ENCODE measurements at regions not wholly inside any gene's neighbourhood (a gene's known extent, or its start where the extent isn't known, plus 50 kb on each side); places are given as distances from the start of the nearest gene placed in this dataset.

GRCh38 chr5:158135682-158136179 is 276.8 kb upstream of the CLINT1 start:
- POLR2A ChIA-PET (ENCODE audit: unreplicated experiment) = no interaction called here
- intact Hi-C loops (cut with micrococcal nuclease) = no loop called here

GRCh38 chr5:158133369-158133768 is 274.4 kb upstream of the CLINT1 start:
- ChIA-PET CTCF (no interaction called here), POLR2A (ENCODE audit: unreplicated experiment) (no interaction called here)
- Histone ChIP-seq H3K9me3 (ENCODE audit: low read length) (no peaks in the 10 kb centered on the region), H3K27ac (ENCODE audit: low read length) (no peak overlapping the region), H3K27me3 (ENCODE audit: low read length) (peaks cover 34% of the 10 kb centered on the region), H3K4me2 (ENCODE audit: low read length) (no peak overlapping the region), H3K79me2 (ENCODE audit: low read length) (no peaks in the 10 kb centered on the region), H3K4me3 (ENCODE audit: low read length) (no peak overlapping the region), H3K4me1 (ENCODE audit: insufficient read depth, low read length) (no peaks in the 10 kb centered on the region), H3K9ac (ENCODE audit: low read length) (no peak overlapping the region), H3K9me2 (replicated peaks; ENCODE audit: low read length) (no peaks in the 10 kb centered on the region), H3K36me3 (ENCODE audit: low read depth, low read length) (no peaks in the 10 kb centered on the region), H3F3A (ENCODE audit: low read length, unreplicated experiment) (no peaks in the 10 kb centered on the region), H4K20me1 (ENCODE audit: low read length) (no peaks in the 10 kb centered on the region), H2AFZ (ENCODE audit: low read length) (no peak overlapping the region)
- DNase-seq (no peak), ATAC-seq (no peak)
- no peak for TF ChIP-seq CTCF (conservative IDR thresholded peaks at IDR 0.05; ENCODE audit: low read depth, low read length)
- TF ChIP-seq EZH2phosphoT487 (IDR thresholded peaks at IDR 0.05; ENCODE audit: borderline replicate concordance, low read length) = no peak
- no peak for TF ChIP-seq EZH2 (IDR thresholded peaks at IDR 0.05; ENCODE audit: low read length, unreplicated experiment)
- BruUV-seq (replicated peaks) = no TSS peak
- intact Hi-C loops (cut with micrococcal nuclease) = no loop called here

More at GRCh38 chr5:158135682-158136179, 276.8 kb upstream of the CLINT1 start:
- Histone ChIP-seq H2AFZ (ENCODE audit: low read length) (no peak overlapping the region), H3K9me3 (ENCODE audit: low read length) (no peaks in the 10 kb centered on the region), H3K4me3 (ENCODE audit: low read length) (no peak overlapping the region), H3K36me3 (ENCODE audit: low read depth, low read length) (no peaks in the 10 kb centered on the region), H3K27ac (ENCODE audit: low read length) (no peak overlapping the region), H3K9ac (ENCODE audit: low read length) (no peak overlapping the region), H3K27me3 (ENCODE audit: low read length) (peaks cover 23% of the 10 kb centered on the region; the same call in 1 of the 2 replicates), H3K4me1 (ENCODE audit: insufficient read depth, low read length) (no peaks in the 10 kb centered on the region), H3K79me2 (ENCODE audit: low read length) (no peaks in the 10 kb centered on the region), H4K20me1 (ENCODE audit: low read length) (no peaks in the 10 kb centered on the region), H3K4me2 (ENCODE audit: low read length) (no peak overlapping the region), H3K9me2 (replicated peaks; ENCODE audit: low read length) (0 out of 2 replicates have a peak, but pooled peaks cover 3% of the 10 kb centered on the region), H3F3A (ENCODE audit: low read length, unreplicated experiment) (no peaks in the 10 kb centered on the region)
- BruUV-seq (replicated peaks) = no TSS peak
- DNase-seq = no peak
- no peak for ATAC-seq
- TF ChIP-seq EZH2 (IDR thresholded peaks at IDR 0.05; ENCODE audit: low read length, unreplicated experiment) = no peak
- no peak for TF ChIP-seq CTCF (conservative IDR thresholded peaks at IDR 0.05; ENCODE audit: low read depth, low read length)
- no peak for TF ChIP-seq EZH2phosphoT487 (IDR thresholded peaks at IDR 0.05; ENCODE audit: borderline replicate concordance, low read length)
- CTCF ChIA-PET = no interaction called here

GRCh38 chr5:158127536-158127935 is 268.6 kb upstream of the CLINT1 start:
- Histone ChIP-seq H2AFZ (ENCODE audit: low read length) (no peak overlapping the region), H3K79me2 (ENCODE audit: low read length) (no peaks in the 10 kb centered on the region), H3K27ac (ENCODE audit: low read length) (no peak overlapping the region), H3K4me2 (ENCODE audit: low read length) (no peak overlapping the region), H3K4me3 (ENCODE audit: low read length) (no peak overlapping the region), H3K36me3 (ENCODE audit: low read depth, low read length) (no peaks in the 10 kb centered on the region), H3K27me3 (ENCODE audit: low read length) (peaks cover 64% of the 10 kb centered on the region), H3K9ac (ENCODE audit: low read length) (no peak overlapping the region), H4K20me1 (ENCODE audit: low read length) (no peaks in the 10 kb centered on the region), H3K9me3 (ENCODE audit: low read length) (no peaks in the 10 kb centered on the region), H3K9me2 (replicated peaks; ENCODE audit: low read length) (no peaks in the 10 kb centered on the region), H3K4me1 (ENCODE audit: insufficient read depth, low read length) (no peaks in the 10 kb centered on the region), H3F3A (ENCODE audit: low read length, unreplicated experiment) (no peaks in the 10 kb centered on the region)
- ATAC-seq = no peak
- no TSS peak for BruUV-seq (replicated peaks)
- TF ChIP-seq EZH2phosphoT487 (IDR thresholded peaks at IDR 0.05; ENCODE audit: borderline replicate concordance, low read length) = no peak
- TF ChIP-seq EZH2 (IDR thresholded peaks at IDR 0.05; ENCODE audit: low read length, unreplicated experiment) = no peak
- TF ChIP-seq CTCF (conservative IDR thresholded peaks at IDR 0.05; ENCODE audit: low read depth, low read length) = no peak
- ChIA-PET POLR2A (ENCODE audit: unreplicated experiment) (no interaction called here), CTCF (no interaction called here)
- intact Hi-C loops (cut with micrococcal nuclease) = no loop called here
- no peak for DNase-seq

Measured in PC-3 (cell line).